Hippocampal formation (tissue), 2 donors: ENCODE measurements at regions not wholly inside any gene's neighbourhood (a gene's known extent, or its start where the extent isn't known, plus 50 kb on each side); places are given as distances from the start of the nearest gene placed in this dataset.

ENCODE experiments used
- DNase-seq, 2 donors: peaks; one replicate each; lab custom pipeline; 2025; lab: John Stamatoyannopoulos, UW

GRCh38 chr2:128554151-128554769, 235.6 kb upstream of the HS6ST1 start:
- no peak for DNase-seq

GRCh38 chr2:128555433-128555832, 236.8 kb upstream of the HS6ST1 start:
- DNase-seq = no peak

GRCh38 chr2:128556089-128556488, 237.4 kb upstream of the HS6ST1 start:
- DNase-seq = no peak

DNA sequence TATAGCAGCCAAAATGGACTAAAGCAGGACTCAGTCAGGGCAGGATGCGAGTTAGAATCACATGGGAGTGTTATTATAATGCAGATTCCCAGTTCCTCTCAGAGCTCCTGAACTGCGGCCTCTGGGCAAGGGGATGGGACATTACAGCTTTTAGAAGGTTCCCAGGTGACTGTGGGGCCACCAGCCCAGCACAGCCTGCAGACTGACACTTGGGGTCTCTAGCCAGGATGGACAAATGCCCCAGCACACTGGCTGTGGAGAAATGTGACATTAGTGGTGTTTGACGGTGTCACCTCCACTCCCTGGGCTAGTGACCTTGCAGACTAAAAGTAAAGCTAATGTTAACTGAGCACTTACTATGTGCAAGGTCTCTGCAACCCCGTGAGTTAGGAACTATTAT, 238.0 kb upstream of the HS6ST1 start:
- DNase-seq = no peak

DNA sequence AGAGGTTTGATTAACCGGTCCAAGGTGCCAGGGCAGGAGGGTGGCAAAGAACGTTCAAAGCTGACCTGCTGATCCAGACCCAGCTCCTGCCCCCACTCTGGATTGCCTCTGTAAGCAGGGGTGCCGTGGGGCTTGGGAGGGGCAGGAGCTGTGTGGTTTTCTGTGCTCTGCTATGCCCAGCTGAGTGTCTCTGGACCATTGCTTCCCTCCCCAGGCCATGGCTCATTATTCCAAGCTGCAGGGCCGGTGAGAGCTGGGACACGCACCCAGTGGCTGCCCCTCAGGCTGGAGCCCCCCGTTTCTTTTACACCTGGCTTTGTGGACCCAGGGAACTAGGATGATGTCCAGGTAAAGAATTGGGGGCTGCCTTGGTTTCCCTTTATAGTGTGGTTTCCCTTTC, 238.4 kb upstream of the HS6ST1 start:
- no peak for DNase-seq

DNA sequence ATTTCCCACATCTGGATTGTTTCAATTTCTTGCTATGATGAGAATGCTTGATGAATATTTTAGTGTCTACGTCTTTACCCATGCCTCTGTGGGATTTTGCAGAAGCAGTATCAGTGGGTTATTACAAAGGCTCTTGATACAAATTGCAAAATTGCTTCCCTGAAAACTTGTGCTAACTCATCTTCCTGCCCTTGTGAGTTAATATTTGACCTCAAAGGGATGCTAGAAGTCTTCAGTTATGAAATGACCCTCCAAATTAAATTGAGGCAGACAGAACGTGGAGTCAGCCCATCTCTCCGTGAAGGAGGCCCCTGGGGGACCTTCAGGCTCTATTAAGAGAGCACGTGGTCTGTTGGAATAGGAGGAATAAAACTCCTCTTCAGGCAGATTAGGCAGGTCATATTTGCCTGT, 239.2 kb upstream of the HS6ST1 start:
- no peak for DNase-seq

- DNase-seq = no peak
These were observed 239.8 kb upstream of the HS6ST1 start for GRCh38 chr2:128558441-128558840.

- no peak for DNase-seq
These were observed 240.3 kb upstream of the HS6ST1 start for GRCh38 chr2:128558895-128559532.

DNA sequence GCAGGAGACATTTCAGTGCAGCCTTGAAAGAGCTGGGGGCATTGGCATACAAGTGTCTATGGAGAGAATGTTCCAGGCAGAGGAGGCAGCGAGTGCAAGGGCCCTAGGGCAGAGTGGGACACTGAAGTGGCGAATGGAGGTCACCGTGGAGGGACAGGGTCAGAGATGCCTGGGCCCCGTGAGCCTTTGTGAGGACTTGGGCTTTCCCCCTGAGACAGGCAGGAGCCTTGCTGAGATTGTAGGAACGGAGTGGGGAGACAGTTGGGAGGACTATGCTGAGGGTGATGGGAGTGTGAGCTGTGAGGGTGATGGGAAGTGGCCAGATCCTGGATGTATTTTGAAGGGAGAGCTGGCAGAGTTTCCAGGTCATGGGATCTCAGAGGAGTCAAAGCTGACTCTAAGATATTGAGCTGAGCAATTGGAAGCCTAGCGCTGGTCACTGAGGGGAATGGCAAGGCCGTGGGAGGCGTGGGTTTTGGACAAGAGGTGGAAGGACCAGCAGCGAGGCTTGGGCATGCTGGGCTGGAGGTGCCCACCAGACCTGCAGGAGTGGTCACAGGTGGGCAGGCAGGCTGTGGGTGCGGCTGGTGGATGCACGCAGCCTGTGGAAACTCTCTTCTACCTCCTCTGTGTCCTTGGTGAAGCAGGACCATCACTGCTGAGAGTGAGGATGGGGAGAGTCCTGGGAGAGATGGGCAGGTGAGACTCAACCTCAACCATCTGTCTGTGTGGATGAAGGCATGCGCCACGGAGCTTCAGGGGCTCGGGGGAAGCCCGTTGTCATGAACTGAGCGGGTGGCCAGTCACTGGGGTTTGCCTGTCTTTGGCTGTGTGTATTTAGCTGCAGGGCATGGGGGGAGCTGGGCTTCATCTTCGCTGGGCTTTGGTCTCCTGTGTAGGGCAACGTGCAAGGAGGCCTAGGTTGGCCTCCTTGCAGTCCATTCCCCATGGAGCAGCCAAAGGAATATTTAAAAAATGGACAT, 241.2 kb upstream of the HS6ST1 start:
- no peak for DNase-seq

DNA sequence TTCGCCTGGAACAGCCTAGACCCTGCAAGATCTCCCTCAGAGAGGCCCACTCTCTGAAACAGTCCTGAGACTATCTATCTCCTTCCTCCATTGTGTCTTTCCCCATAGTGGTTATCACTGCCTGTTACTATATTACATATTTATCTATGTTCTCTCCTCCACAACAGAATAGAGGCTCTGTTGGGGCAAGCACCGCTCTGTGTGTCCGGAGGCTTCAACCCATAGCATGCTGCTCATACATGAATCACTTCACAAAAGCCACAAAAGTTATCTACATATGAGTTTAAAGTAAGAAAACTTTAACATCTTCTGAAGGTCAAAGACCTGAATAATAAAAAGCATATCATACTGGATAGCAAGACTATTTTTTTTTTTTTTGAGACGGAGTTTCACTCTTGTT, 242.1 kb upstream of the HS6ST1 start:
- DNase-seq = no peak

GRCh38 chr2:128562471-128563347, 244.0 kb upstream of the HS6ST1 start:
- DNase-seq = no peak

DNA sequence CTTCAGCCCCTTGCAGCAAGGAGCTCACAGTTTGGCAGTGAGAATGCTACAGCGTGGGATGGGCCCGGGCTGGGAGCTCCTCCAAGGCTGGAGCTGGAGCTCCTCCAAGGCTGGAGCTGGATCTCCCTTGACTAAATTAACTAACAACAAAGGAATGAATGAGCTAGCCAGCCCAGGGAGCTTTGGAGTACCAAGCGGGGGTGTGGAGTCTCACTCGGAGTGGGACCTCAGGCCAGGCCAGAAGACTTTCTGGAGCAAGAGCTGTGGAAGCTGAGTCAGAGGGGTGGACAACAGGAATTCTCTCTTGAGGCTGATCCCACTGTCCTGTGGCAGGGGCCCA, 244.7 kb upstream of the HS6ST1 start:
- DNase-seq = peak; percentile 54 to 69

GRCh38 chr2:128564131-128564530, 245.5 kb upstream of the HS6ST1 start:
- DNase-seq = no peak

DNA sequence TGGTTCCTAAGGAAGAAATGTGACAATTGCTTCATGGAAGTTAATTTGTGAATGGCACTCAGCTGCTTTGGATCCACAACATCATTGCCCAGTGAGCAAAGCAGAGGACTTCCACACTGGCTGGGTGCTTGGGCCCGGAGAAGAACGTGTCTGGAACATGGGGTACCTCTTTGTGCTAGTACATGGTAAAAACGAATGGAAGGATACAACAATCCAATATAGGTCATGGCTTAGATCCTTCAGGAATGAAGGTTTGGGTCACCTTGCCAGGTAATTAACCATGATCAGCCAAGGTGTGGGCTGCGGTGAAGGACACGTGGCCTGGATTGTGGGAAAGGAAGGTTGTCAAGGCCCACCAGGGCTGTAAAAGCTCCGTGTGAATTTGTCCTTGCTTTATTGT, 245.9 kb upstream of the HS6ST1 start:
- DNase-seq = no peak

DNA sequence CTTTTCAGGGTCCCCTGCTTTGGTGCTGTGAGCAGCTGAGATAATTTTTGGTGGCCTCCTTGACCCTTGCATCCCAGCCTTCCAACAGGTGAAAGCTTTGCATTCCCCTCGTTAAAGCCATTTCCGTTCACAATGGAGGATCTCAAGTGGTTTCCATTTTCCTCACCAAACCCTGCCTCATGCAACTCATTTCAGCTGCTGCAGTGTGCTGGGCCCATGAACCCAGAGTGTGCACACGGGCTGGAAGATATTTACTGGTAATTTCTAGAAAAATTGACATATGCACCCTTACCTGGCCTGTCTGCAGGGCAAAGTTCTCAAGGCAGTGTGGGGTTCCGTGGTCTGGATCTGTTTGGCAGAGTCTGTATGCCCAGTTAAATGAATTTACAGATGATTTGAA, 246.8 kb upstream of the HS6ST1 start:
- no peak for DNase-seq

DNA sequence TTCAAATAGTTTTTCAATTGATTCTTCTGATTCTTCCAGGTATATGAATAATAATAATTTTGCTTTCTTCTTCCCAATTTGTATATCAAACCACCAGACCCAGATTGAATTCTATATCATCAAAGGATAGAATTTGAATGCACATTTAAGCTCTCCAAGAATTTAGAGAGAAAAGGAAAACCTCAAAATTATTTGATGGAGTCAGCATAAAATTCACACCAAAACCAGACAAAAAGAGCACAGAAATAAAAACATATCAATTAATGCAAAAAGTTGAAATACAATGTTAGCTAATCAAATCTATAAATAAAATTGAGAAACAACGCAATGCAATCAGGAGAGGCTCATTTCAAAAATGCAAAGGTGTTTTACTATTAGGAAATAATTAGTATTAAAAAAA, 248.0 kb upstream of the HS6ST1 start:
- no peak for DNase-seq

- DNase-seq = no peak
These were observed 249.4 kb upstream of the HS6ST1 start for GRCh38 chr2:128568106-128568505.

DNA sequence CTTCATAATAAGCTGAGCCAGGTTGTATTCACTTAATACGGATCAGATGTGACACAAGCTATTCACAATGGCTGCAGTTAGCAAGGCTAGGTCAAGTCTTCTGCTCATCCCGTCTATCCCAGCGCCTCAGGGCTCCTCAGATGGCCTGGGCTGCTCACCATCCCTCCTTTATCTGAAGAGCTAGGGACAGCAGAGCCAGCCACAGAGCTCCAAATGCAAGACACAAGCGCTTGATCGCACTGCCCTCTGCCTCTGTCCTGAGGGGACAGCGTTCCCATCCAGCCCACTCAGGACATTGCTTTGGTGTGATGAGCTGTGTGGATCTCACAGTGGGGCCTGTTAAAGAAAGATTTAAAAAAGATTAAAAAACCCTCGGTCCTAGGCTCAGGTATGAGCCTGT, 254.4 kb upstream of the HS6ST1 start:
- DNase-seq = no peak

DNA sequence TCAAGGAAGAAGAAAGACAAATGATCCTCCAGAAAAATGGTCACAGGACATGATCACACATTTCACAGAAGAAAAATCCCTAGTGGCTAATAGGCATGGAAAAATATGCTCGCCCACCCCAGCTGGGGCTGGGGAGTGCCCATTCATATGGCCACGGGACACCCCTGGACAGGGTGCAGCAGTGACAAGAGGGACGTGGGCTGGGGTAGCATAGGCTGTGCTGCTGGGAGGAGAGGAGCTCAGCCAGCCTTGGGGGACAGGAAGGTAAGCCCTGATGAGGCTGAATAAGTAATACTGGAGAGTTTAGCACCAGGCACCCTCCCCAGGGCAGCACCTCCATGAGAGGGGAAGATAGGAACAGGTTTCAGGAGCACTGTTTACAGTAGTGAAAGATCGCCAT, 254.9 kb upstream of the HS6ST1 start:
- no peak for DNase-seq

GRCh38 chr2:128577141-128577930, 258.7 kb upstream of the HS6ST1 start:
- DNase-seq = peak; percentile 24 to 32
